HL-60 (cell line): ENCODE measurements at regions not wholly inside any gene's neighbourhood (a gene's known extent, or its start where the extent isn't known, plus 50 kb on each side); places are given as distances from the start of the nearest gene placed in this dataset.

Experiments
- CTCF ChIP-seq: IDR thresholded peaks from one replicate; pipeline ENCODE4 v1.5.1; 2011; ENCODE audit warnings: low read length, control low read depth, inconsistent platforms; ENCODE audit not compliant: insufficient read depth
- GABPA ChIP-seq: IDR thresholded peaks from 2 replicates; pipeline ENCODE4 v1.6.1; 2012; ENCODE audit warnings: low read depth
- POLR2AphosphoS5 ChIP-seq: IDR thresholded peaks from 2 replicates; pipeline ENCODE4 v1.6.1; 2012; ENCODE audit warnings: low read depth
- REST ChIP-seq: IDR thresholded peaks from 2 replicates; pipeline ENCODE4 v1.6.1; 2012; ENCODE audit warnings: low read depth; ENCODE audit not compliant: insufficient replicate concordance
- SPI1 ChIP-seq: IDR thresholded peaks from 2 replicates; pipeline ENCODE4 v1.6.1; 2012; ENCODE audit warnings: low read depth, mild to moderate bottlenecking, borderline replicate concordance

DNA sequence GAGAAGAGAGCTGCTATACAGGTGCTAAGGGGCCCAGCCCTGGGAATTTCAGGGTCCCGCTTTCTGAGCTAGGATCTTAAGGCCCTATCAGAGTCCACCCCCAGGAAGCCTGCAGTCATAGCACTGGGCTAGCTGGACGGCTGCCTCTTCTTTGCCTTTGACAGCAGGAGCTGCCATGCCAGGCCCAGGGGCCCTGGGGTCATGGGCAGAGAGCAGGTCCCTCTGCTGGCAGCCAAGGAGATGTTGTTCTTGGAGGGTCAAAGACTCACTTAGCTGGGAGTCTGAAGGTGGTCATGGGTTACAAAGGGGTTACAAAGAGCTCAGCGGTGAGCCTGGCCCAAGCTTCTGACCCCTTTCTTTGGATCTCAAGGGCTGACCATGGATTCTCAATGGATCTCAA, 52.7 kb downstream of the RPP21 start:
- TF ChIP-seq CTCF: no peak
- no peak for TF ChIP-seq SPI1
- no peak for TF ChIP-seq POLR2AphosphoS5
- no peak for TF ChIP-seq GABPA
- TF ChIP-seq REST: no peak
